HG03060 (cell line): ENCODE measurements at regions not wholly inside any gene's neighbourhood (a gene's known extent, or its start where the extent isn't known, plus 50 kb on each side); places are given as distances from the start of the nearest gene placed in this dataset.

Experiments used
- ATAC-seq: cut with Tn5 transposase; IDR thresholded peaks from one replicate; pipeline ENCODE4 v1.9.1; 2021; ENCODE audit warnings: low read depth, moderate number of reproducible peaks; ENCODE audit not compliant: unreplicated experiment

- ATAC-seq, result no peak
These were observed 238.8 kb downstream of the BAMBI start for GRCh38 chr10:28915989-28916588.

- ATAC-seq, result no peak
These were observed 242.8 kb downstream of the BAMBI start for GRCh38 chr10:28920091-28920490.

- no peak for ATAC-seq
These were observed 244.8 kb downstream of the BAMBI start for GRCh38 chr10:28922127-28922526.

GRCh38 chr10:28922861-28923260 is 245.5 kb downstream of the BAMBI start:
- no peak for ATAC-seq

- ATAC-seq, result no peak
These were observed 247.4 kb downstream of the BAMBI start for GRCh38 chr10:28924717-28925116.

- ATAC-seq, result no peak
These were observed 247.9 kb downstream of the BAMBI start for GRCh38 chr10:28925121-28925663.

- ATAC-seq, result no peak
These were observed 249.6 kb downstream of the BAMBI start for GRCh38 chr10:28926932-28927331.

- ATAC-seq, result no peak
These were observed 251.2 kb downstream of the BAMBI start for GRCh38 chr10:28928484-28928883.

GRCh38 chr10:28929942-28930341 is 252.6 kb downstream of the BAMBI start:
- no peak for ATAC-seq

- ATAC-seq, result no peak
These were observed 253.5 kb downstream of the BAMBI start for GRCh38 chr10:28930514-28931495.

- no peak for ATAC-seq
These were observed 257.7 kb downstream of the BAMBI start for GRCh38 chr10:28935061-28935460.

GRCh38 chr10:28937959-28938358 is 260.6 kb downstream of the BAMBI start:
- ATAC-seq, result no peak

GRCh38 chr10:28938745-28939144 is 261.4 kb downstream of the BAMBI start:
- ATAC-seq, result no peak

GRCh38 chr10:28939281-28940157 is 262.2 kb downstream of the BAMBI start:
- ATAC-seq, result no peak

- no peak for ATAC-seq
These were observed 263.0 kb downstream of the BAMBI start for GRCh38 chr10:28940158-28940888.

- no peak for ATAC-seq
These were observed 264.7 kb downstream of the BAMBI start for GRCh38 chr10:28942012-28942411.

GRCh38 chr10:28945959-28946358 is 268.6 kb downstream of the BAMBI start:
- no peak for ATAC-seq

- ATAC-seq, result no peak
These were observed 269.2 kb downstream of the BAMBI start for GRCh38 chr10:28946479-28946878.

- ATAC-seq, result no peak
These were observed 269.9 kb downstream of the BAMBI start for GRCh38 chr10:28947171-28947570.

- no peak for ATAC-seq
These were observed 270.7 kb downstream of the BAMBI start for GRCh38 chr10:28948046-28948445.
